Colonic mucosa (tissue), 4 donors: ENCODE measurements at regions not wholly inside any gene's neighbourhood (a gene's known extent, or its start where the extent isn't known, plus 50 kb on each side); places are given as distances from the start of the nearest gene placed in this dataset.

Experiments
- DNase-seq: peaks from one replicate; pipeline ENCODE4 v3.0.0-alpha.2; 2020
- H3K27ac ChIP-seq: fragments of 200-600 bp; one replicate; pipeline ENCODE4 v1.8.0; 2021
- H3K27me3 ChIP-seq: fragments of 200-600 bp; one replicate; pipeline ENCODE4 v1.8.0; 2021
- H3K36me3 ChIP-seq: fragments of 200-600 bp; one replicate; pipeline ENCODE4 v1.8.0; 2021
- H3K4me1 ChIP-seq: fragments of 200-600 bp; one replicate; pipeline ENCODE4 v1.8.0; 2021; ENCODE audit warnings: mild to moderate bottlenecking
- H3K4me3 ChIP-seq: fragments of 200-600 bp; one replicate; pipeline ENCODE4 v1.8.0; 2021
- H3K9ac ChIP-seq, 2 donors: one replicate each; pipeline ENCODE4 v1.7.0; 2013; ENCODE audit warnings: control low read depth in 2 of 2, low read depth in 2 of 2, low read length in 2 of 2
- H3K9me3 ChIP-seq: fragments of 200-600 bp; one replicate; pipeline ENCODE4 v1.8.0; 2021
- intact Hi-C: fragments of 100-400 bp; cut with DNase I; formaldehyde crosslinking; loops from one replicate; pipeline ENCODE4 v1.14.1; 2022
- TF ChIP-seq, protein P1 (sequence below): fragments of 200-600 bp; IDR thresholded peaks from one replicate; pipeline ENCODE4 v1.8.0; 2022; ENCODE audit warnings: antibody characterized with exemption, mild to moderate bottlenecking
- donor health status: healthy.
- donor health status: DM: no; HTN: no; CAD: no.
- donor health status: DM: no; HTN: no; CAD: no.

DNA sequence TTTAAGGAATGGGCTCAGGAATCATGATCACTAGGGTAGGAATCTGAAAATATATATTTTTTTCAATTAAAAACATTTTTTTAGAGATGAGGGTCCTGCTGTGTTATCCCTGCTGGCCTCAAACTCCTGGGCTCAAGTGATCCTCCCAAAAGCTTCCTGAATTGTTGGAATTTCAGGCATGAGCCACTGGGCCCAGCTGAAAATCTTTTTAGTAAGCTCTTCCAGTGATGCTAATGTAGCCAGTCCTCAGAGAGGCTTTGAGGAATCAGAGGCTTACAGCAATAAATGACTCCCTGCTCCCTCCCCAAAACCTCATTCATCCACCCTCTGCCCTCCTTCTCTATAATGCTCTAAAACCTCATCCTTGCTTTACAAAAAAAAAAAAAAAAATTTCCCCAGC is 129.5 kb downstream of the ZIC3 start:
- no peaks in the 10 kb centered on the region for H3K4me1 ChIP-seq
- no peaks in the 10 kb centered on the region for H3K9me3 ChIP-seq
- TF ChIP-seq, protein P1, sequence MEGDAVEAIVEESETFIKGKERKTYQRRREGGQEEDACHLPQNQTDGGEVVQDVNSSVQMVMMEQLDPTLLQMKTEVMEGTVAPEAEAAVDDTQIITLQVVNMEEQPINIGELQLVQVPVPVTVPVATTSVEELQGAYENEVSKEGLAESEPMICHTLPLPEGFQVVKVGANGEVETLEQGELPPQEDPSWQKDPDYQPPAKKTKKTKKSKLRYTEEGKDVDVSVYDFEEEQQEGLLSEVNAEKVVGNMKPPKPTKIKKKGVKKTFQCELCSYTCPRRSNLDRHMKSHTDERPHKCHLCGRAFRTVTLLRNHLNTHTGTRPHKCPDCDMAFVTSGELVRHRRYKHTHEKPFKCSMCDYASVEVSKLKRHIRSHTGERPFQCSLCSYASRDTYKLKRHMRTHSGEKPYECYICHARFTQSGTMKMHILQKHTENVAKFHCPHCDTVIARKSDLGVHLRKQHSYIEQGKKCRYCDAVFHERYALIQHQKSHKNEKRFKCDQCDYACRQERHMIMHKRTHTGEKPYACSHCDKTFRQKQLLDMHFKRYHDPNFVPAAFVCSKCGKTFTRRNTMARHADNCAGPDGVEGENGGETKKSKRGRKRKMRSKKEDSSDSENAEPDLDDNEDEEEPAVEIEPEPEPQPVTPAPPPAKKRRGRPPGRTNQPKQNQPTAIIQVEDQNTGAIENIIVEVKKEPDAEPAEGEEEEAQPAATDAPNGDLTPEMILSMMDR = no peak
- DNase-seq = no peak
- no peaks in the 10 kb centered on the region for H3K36me3 ChIP-seq
- no peak overlapping the region for H3K9ac ChIP-seq
- no peak overlapping the region for H3K27ac ChIP-seq
- H3K4me3 ChIP-seq = no peak overlapping the region
- intact Hi-C loops = no loop called here
- no peaks in the 10 kb centered on the region for H3K27me3 ChIP-seq

GRCh38 chrX:137707348-137707747 is 141.4 kb downstream of the ZIC3 start:
- TF ChIP-seq, protein P1 = no peak
- Histone ChIP-seq H3K9ac (no peak overlapping the region), H3K9me3 (no peaks in the 10 kb centered on the region), H3K4me1 (no peaks in the 10 kb centered on the region), H3K27ac (no peak overlapping the region), H3K27me3 (no peaks in the 10 kb centered on the region), H3K36me3 (no peaks in the 10 kb centered on the region), H3K4me3 (no peak overlapping the region)
- no peak for DNase-seq
- intact Hi-C loops = no loop called here

GRCh38 chrX:137742846-137743245 is 176.9 kb downstream of the ZIC3 start:
- Histone ChIP-seq H3K27ac (no peak overlapping the region), H3K4me1 (no peaks in the 10 kb centered on the region), H3K9me3 (no peaks in the 10 kb centered on the region), H3K36me3 (no peaks in the 10 kb centered on the region), H3K27me3 (peaks cover 5% of the 10 kb centered on the region), H3K9ac (no peak overlapping the region), H3K4me3 (no peak overlapping the region)
- TF ChIP-seq, protein P1 = no peak
- no peak for DNase-seq
- intact Hi-C loops = no loop called here

DNA sequence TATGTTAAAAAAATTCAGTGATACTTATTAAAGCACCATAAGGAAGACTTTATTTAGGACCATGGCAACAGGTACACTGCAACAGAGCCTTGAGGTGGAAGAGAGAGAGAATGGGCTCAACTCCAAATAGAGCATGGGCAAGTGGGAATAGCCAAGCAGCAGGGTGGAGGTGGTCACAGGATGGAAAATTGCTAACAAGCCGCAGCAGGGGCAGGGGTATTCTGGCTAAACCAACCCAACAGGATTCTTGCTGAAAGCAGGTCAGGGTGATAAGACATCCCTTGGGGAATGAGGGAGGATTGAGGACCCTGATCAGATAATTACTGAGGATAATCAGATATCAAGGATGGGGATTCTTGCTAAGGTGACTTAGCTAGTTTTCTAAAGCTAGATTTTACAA is 177.5 kb downstream of the ZIC3 start:
- H3K4me1 ChIP-seq = no peaks in the 10 kb centered on the region
- peaks cover 5% of the 10 kb centered on the region for H3K27me3 ChIP-seq
- no peak overlapping the region for H3K4me3 ChIP-seq
- H3K36me3 ChIP-seq = no peaks in the 10 kb centered on the region
- intact Hi-C loops = no loop called here
- H3K27ac ChIP-seq = no peak overlapping the region
- no peak overlapping the region for H3K9ac ChIP-seq
- no peak for DNase-seq
- H3K9me3 ChIP-seq = no peaks in the 10 kb centered on the region
- TF ChIP-seq, protein P1 = no peak

DNA sequence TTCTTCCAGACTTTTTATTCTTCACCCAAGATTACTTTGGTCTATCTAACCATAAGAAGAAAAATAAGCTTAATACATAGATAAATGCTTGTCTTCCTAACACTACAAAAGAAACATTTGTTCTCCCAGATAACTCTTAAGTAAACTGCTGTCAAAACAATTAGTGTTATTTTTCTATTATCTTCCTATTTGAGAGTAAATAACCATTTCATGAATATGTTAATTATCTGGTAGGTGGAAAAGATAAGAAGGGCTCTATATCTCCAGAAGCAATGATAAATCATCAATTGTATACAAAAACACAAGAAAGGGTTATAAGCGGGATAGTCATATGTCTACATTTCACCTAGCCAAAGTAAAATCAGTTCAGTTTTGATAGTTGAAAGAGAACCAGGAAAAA is 180.4 kb downstream of the ZIC3 start:
- intact Hi-C loops = no loop called here
- TF ChIP-seq, protein P1 = no peak
- no peak overlapping the region for H3K9ac ChIP-seq
- no peak for DNase-seq
- H3K36me3 ChIP-seq = no peaks in the 10 kb centered on the region
- peaks cover 5% of the 10 kb centered on the region for H3K27me3 ChIP-seq
- no peak overlapping the region for H3K4me3 ChIP-seq
- H3K9me3 ChIP-seq = no peaks in the 10 kb centered on the region
- no peak overlapping the region for H3K27ac ChIP-seq
- no peaks in the 10 kb centered on the region for H3K4me1 ChIP-seq
